Upper lobe of right lung (tissue), 1 donor: ENCODE measurements at regions not wholly inside any gene's neighbourhood (a gene's known extent, or its start where the extent isn't known, plus 50 kb on each side); places are given as distances from the start of the nearest gene placed in this dataset.
"Not testable (repeated sequence)": the region's sequence is repeated elsewhere in the genome, so short reads cannot be mapped to it uniquely, and the experiment has no call there.

Source experiments
- ATAC-seq: fragments of 200-7000 bp; cut with Tn5 transposase; one replicate; pipeline ENCODE4 v1.9.1; 2020; ENCODE audit warnings: mild to moderate bottlenecking, moderate library complexity
- DNase-seq: peaks from one replicate; pipeline ENCODE4 v3.0.0-alpha.2; 2020
- H3K27ac ChIP-seq: fragments of 200-600 bp; one replicate; pipeline ENCODE4 v1.8.0; 2022
- H3K27me3 ChIP-seq: fragments of 200-600 bp; one replicate; pipeline ENCODE4 v1.8.0; 2022; ENCODE audit warnings: mild to moderate bottlenecking
- H3K36me3 ChIP-seq: fragments of 200-600 bp; one replicate; pipeline ENCODE4 v1.8.0; 2022
- H3K4me1 ChIP-seq: fragments of 200-600 bp; one replicate; pipeline ENCODE4 v1.8.0; 2022
- H3K4me3 ChIP-seq: fragments of 200-600 bp; one replicate; pipeline ENCODE4 v1.8.0; 2022; ENCODE audit warnings: mild to moderate bottlenecking
- H3K9me3 ChIP-seq: fragments of 200-600 bp; one replicate; pipeline ENCODE4 v1.8.0; 2022
- CTCF ChIP-seq: fragments of 200-600 bp; IDR thresholded peaks from one replicate; pipeline ENCODE4 v1.8.0; 2022; ENCODE audit warnings: antibody characterized with exemption
- intact Hi-C: fragments of 100-400 bp; cut with DNase I; formaldehyde crosslinking; loops from one replicate; pipeline ENCODE4 v1.11.0; 2022
- donor health status: DM: no; HTN: yes; CAD: no; lungs with severe emphysema.

- Histone ChIP-seq H3K36me3 (no peaks in the 10 kb centered on the region), H3K27ac (no peak overlapping the region)
- no peak for TF ChIP-seq CTCF
Measured at GRCh38 chr6:19928461-19928860, 91.3 kb downstream of the ID4 start.

GRCh38 chr6:19929312-19929711 is 92.1 kb downstream of the ID4 start:
- intact Hi-C loops, result no loop called here
- ATAC-seq (no peak), DNase-seq (no peak)
- H3K4me1 ChIP-seq, result no peaks in the 10 kb centered on the region
- no peaks in the 10 kb centered on the region for H3K36me3 ChIP-seq
- H3K27me3 ChIP-seq, result no peaks in the 10 kb centered on the region
- no peak overlapping the region for H3K4me3 ChIP-seq
- no peaks in the 10 kb centered on the region for H3K9me3 ChIP-seq
- no peak overlapping the region for H3K27ac ChIP-seq
- TF ChIP-seq CTCF, result no peak

More at GRCh38 chr6:19928461-19928860, 91.3 kb downstream of the ID4 start:
- H3K9me3 ChIP-seq, result no peaks in the 10 kb centered on the region
- no peaks in the 10 kb centered on the region for H3K27me3 ChIP-seq
- intact Hi-C loops, result no loop called here
- DNase-seq (no peak), ATAC-seq (no peak)
- no peak overlapping the region for H3K4me3 ChIP-seq
- H3K4me1 ChIP-seq, result no peaks in the 10 kb centered on the region

- H3K4me1 ChIP-seq, result no peaks in the 10 kb centered on the region
- H3K4me3 ChIP-seq, result no peak overlapping the region
- intact Hi-C loops, result no loop called here
- TF ChIP-seq CTCF, result no peak
- no peaks in the 10 kb centered on the region for H3K36me3 ChIP-seq
- H3K27ac ChIP-seq, result no peak overlapping the region
- DNase-seq (no peak), ATAC-seq (no peak)
- H3K27me3 ChIP-seq, result no peaks in the 10 kb centered on the region
- no peaks in the 10 kb centered on the region for H3K9me3 ChIP-seq
Measured at GRCh38 chr6:19934996-19935591, 97.9 kb downstream of the ID4 start.

- H3K27ac ChIP-seq, H3K4me1 ChIP-seq, H3K36me3 ChIP-seq, H3K4me3 ChIP-seq, H3K27me3 ChIP-seq, intact Hi-C loops, ATAC-seq, DNase-seq, H3K9me3 ChIP-seq: not testable (repeated sequence)
Measured at GRCh38 chr6:19939321-19939720, 102.2 kb downstream of the ID4 start.

- DNase-seq, H3K27ac ChIP-seq, H3K27me3 ChIP-seq, ATAC-seq, intact Hi-C loops, H3K4me1 ChIP-seq, H3K9me3 ChIP-seq, H3K4me3 ChIP-seq, H3K36me3 ChIP-seq: not testable (repeated sequence)
Measured at GRCh38 chr6:19939926-19940325, 102.8 kb downstream of the ID4 start.

- H3K4me3 ChIP-seq, result no peak overlapping the region
- H3K27me3 ChIP-seq, result no peaks in the 10 kb centered on the region
- H3K36me3 ChIP-seq, result no peaks in the 10 kb centered on the region
- TF ChIP-seq CTCF, result no peak
- DNase-seq (no peak), ATAC-seq (no peak)
- no peaks in the 10 kb centered on the region for H3K4me1 ChIP-seq
- H3K27ac ChIP-seq, result no peak overlapping the region
- intact Hi-C loops, result no loop called here
- H3K9me3 ChIP-seq, result no peaks in the 10 kb centered on the region
Measured at GRCh38 chr6:19943042-19943441, 105.9 kb downstream of the ID4 start.

- Histone ChIP-seq H3K36me3 (no peaks in the 10 kb centered on the region), H3K9me3 (peaks cover 3% of the 10 kb centered on the region), H3K4me1 (no peaks in the 10 kb centered on the region), H3K27ac (no peak overlapping the region), H3K4me3 (no peak overlapping the region), H3K27me3 (no peaks in the 10 kb centered on the region)
- DNase-seq, result no peak
- ATAC-seq, result no peak
- intact Hi-C loops, result no loop called here
- no peak for TF ChIP-seq CTCF
Measured at GRCh38 chr6:19945843-19946358, 108.7 kb downstream of the ID4 start.
